Neural crest cell (in vitro differentiated cells): ENCODE measurements at regions not wholly inside any gene's neighbourhood (a gene's known extent, or its start where the extent isn't known, plus 50 kb on each side); places are given as distances from the start of the nearest gene placed in this dataset.

Source experiments
- DNase-seq: peaks from one replicate; pipeline ENCODE4 v3.0.0; 2021; ENCODE audit warnings: low read depth, mixed read lengths, low spot score
- H3K27ac Mint-ChIP-seq: one replicate; pipeline ENCODE4 v1.8.0; 2021; ENCODE audit warnings: mild to moderate bottlenecking, mixed read lengths; ENCODE audit not compliant: unreplicated experiment
- H3K27me3 Mint-ChIP-seq: 2 replicates; pipeline ENCODE4 v1.8.0; 2021; ENCODE audit warnings: low read depth, mild to moderate bottlenecking, mixed read lengths
- H3K36me3 Mint-ChIP-seq: 2 replicates; pipeline ENCODE4 v1.8.0; 2021; ENCODE audit warnings: low read depth, mild to moderate bottlenecking, mixed read lengths
- H3K4me1 Mint-ChIP-seq: 2 replicates; pipeline ENCODE4 v1.8.0; 2021; ENCODE audit warnings: mixed read lengths
- H3K4me3 Mint-ChIP-seq: one replicate; pipeline ENCODE4 v1.8.0; 2021; ENCODE audit warnings: mild to moderate bottlenecking, mixed read lengths
- H3K9me3 Mint-ChIP-seq: 2 replicates; pipeline ENCODE4 v1.8.0; 2021; ENCODE audit warnings: mixed read lengths
- CTCF ChIP-seq: fragments of 200-600 bp; sonication (generic); conservative IDR thresholded peaks from 2 replicates; pipeline ENCODE4 v1.5.0; 2021; ENCODE audit warnings: antibody characterized with exemption, mild to moderate bottlenecking

GRCh38 chr9:90131568-90131967, 511.1 kb downstream of the DIRAS2 start:
- Mint-ChIP-seq H3K4me1 (no peaks in the 10 kb centered on the region), H3K36me3 (no peaks in the 10 kb centered on the region), H3K27ac (no peak overlapping the region), H3K9me3 (no peaks in the 10 kb centered on the region), H3K27me3 (peaks cover 2% of the 10 kb centered on the region), H3K4me3 (no peak overlapping the region)
- DNase-seq, result no peak
- TF ChIP-seq CTCF, result no peak

- DNase-seq, result no peak
- no peak for TF ChIP-seq CTCF
- Mint-ChIP-seq H3K27me3 (peaks cover 1% of the 10 kb centered on the region), H3K27ac (no peak overlapping the region), H3K4me3 (no peak overlapping the region), H3K4me1 (no peaks in the 10 kb centered on the region), H3K36me3 (no peaks in the 10 kb centered on the region), H3K9me3 (no peaks in the 10 kb centered on the region)
Measured at GRCh38 chr9:90132866-90133265, 509.8 kb downstream of the DIRAS2 start.

GRCh38 chr9:90137801-90138200, 504.8 kb downstream of the DIRAS2 start:
- Mint-ChIP-seq H3K36me3 (no peaks in the 10 kb centered on the region), H3K9me3 (no peaks in the 10 kb centered on the region), H3K27me3 (peaks cover 3% of the 10 kb centered on the region), H3K4me3 (no peak overlapping the region), H3K4me1 (peaks cover 5% of the 10 kb centered on the region), H3K27ac (no peak overlapping the region)
- TF ChIP-seq CTCF, result no peak
- DNase-seq, result no peak

- TF ChIP-seq CTCF, result no peak
- Mint-ChIP-seq H3K4me3 (no peak overlapping the region), H3K4me1 (peaks cover 5% of the 10 kb centered on the region)
Measured at GRCh38 chr9:90140131-90140818, 502.3 kb downstream of the DIRAS2 start.

GRCh38 chr9:90141723-90142122, 500.9 kb downstream of the DIRAS2 start:
- no peak for DNase-seq
- H3K9me3 Mint-ChIP-seq, result peaks cover 4% of the 10 kb centered on the region
- TF ChIP-seq CTCF, result peak; percentile 78

More at GRCh38 chr9:90140131-90140818, 502.3 kb downstream of the DIRAS2 start:
- no peaks in the 10 kb centered on the region for H3K36me3 Mint-ChIP-seq
- DNase-seq, result no peak
- no peaks in the 10 kb centered on the region for H3K9me3 Mint-ChIP-seq
- H3K27ac Mint-ChIP-seq, result no peak overlapping the region
- H3K27me3 Mint-ChIP-seq, result peaks cover 3% of the 10 kb centered on the region

More at GRCh38 chr9:90141723-90142122, 500.9 kb downstream of the DIRAS2 start:
- Mint-ChIP-seq H3K4me3 (no peak overlapping the region), H3K27ac (no peak overlapping the region), H3K4me1 (peaks cover 5% of the 10 kb centered on the region), H3K36me3 (peaks cover 5% of the 10 kb centered on the region), H3K27me3 (peaks cover 3% of the 10 kb centered on the region)
